OCI-LY1 (cell line): ENCODE measurements at regions not wholly inside any gene's neighbourhood (a gene's known extent, or its start where the extent isn't known, plus 50 kb on each side); places are given as distances from the start of the nearest gene placed in this dataset.

ENCODE experiments used
- H2AFZ ChIP-seq: fragments of 200-600 bp; sonication (generic), shearing (Covaris generic); 2 replicates; pipeline ENCODE4 v1.6.0; 2014; ENCODE audit warnings: antibody characterized with exemption, mild to moderate bottlenecking, low read length
- H3F3A ChIP-seq: fragments of 200-600 bp; sonication (generic), shearing (Covaris generic); 2 replicates; pipeline ENCODE4 v1.6.0; 2014; ENCODE audit warnings: mild to moderate bottlenecking, antibody characterized with exemption, low read length, moderate library complexity; ENCODE audit not compliant: insufficient read depth
- H3K27ac ChIP-seq: fragments of 200-600 bp; sonication (generic); 2 replicates; pipeline ENCODE4 v1.5.1; 2014; ENCODE audit warnings: low read length, mixed run types, mild to moderate bottlenecking, low read depth; ENCODE audit not compliant: poor library complexity, severe bottlenecking
- H3K27me3 ChIP-seq: fragments of 200-600 bp; sonication (generic); 2 replicates; pipeline ENCODE4 v1.6.0; 2014; ENCODE audit warnings: antibody characterized with exemption, mild to moderate bottlenecking, low read length, moderate library complexity; ENCODE audit not compliant: insufficient read depth
- H3K36me3 ChIP-seq: fragments of 200-600 bp; sonication (generic); 2 replicates; pipeline ENCODE4 v1.6.1; 2014; ENCODE audit warnings: mild to moderate bottlenecking, antibody characterized with exemption, low read length, moderate library complexity, mixed read lengths; ENCODE audit not compliant: insufficient read depth
- H3K4me1 ChIP-seq: fragments of 200-600 bp; sonication (generic); 2 replicates; pipeline ENCODE4 v1.5.1; 2014; ENCODE audit warnings: mild to moderate bottlenecking, low read length, moderate library complexity; ENCODE audit not compliant: insufficient read depth, severe bottlenecking
- H3K4me2 ChIP-seq: fragments of 200-600 bp; sonication (generic), shearing (Covaris generic); 2 replicates; pipeline ENCODE4 v1.6.1; 2014; ENCODE audit warnings: low read length
- H3K4me3 ChIP-seq: fragments of 200-600 bp; sonication (generic); 2 replicates; pipeline ENCODE4 v1.5.1; 2014; ENCODE audit warnings: low read length, low read depth, mild to moderate bottlenecking, mixed read lengths; ENCODE audit not compliant: poor library complexity, severe bottlenecking
- H3K79me2 ChIP-seq: fragments of 200-600 bp; shearing (Covaris generic); 2 replicates; pipeline ENCODE4 v1.6.1; 2016; ENCODE audit warnings: mixed run types, low read length, mixed read lengths; ENCODE audit not compliant: insufficient read depth
- H3K9ac ChIP-seq: fragments of 200-600 bp; sonication (generic), shearing (Covaris generic); 2 replicates; pipeline ENCODE4 v1.6.1; 2014; ENCODE audit warnings: mild to moderate bottlenecking, low read length, mixed read lengths
- H3K9me2 ChIP-seq: fragments of 200-600 bp; sonication (generic), shearing (Covaris generic); 2 replicates; pipeline ENCODE4 v1.6.1; 2014; ENCODE audit warnings: low read depth, mild to moderate bottlenecking, low read length, mixed read lengths
- H3K9me3 ChIP-seq: fragments of 200-600 bp; shearing (Covaris generic); 2 replicates; pipeline ENCODE4 v1.6.1; 2014; ENCODE audit warnings: low read length, mixed read lengths
- H4K20me1 ChIP-seq: fragments of 200-600 bp; sonication (generic), shearing (Covaris generic); 2 replicates; pipeline ENCODE4 v1.6.0; 2016; ENCODE audit warnings: mild to moderate bottlenecking, low read length; ENCODE audit not compliant: insufficient read depth
- EZH2 ChIP-seq: fragments of 200-600 bp; sonication (generic), shearing (Covaris generic); IDR thresholded peaks from 2 replicates; pipeline ENCODE4 v1.8.0; 2017; ENCODE audit warnings: borderline replicate concordance, mixed run types, mild to moderate bottlenecking, antibody characterized with exemption, low read length, moderate library complexity, mixed read lengths
- TF ChIP-seq, protein P1 (sequence below): fragments of 200-600 bp; sonication (generic), shearing (Covaris generic); IDR thresholded peaks from 2 replicates; pipeline ENCODE4 v1.5.1; 2017; ENCODE audit warnings: mild to moderate bottlenecking, antibody characterized with exemption, low read length, moderate library complexity, mixed read lengths

DNA sequence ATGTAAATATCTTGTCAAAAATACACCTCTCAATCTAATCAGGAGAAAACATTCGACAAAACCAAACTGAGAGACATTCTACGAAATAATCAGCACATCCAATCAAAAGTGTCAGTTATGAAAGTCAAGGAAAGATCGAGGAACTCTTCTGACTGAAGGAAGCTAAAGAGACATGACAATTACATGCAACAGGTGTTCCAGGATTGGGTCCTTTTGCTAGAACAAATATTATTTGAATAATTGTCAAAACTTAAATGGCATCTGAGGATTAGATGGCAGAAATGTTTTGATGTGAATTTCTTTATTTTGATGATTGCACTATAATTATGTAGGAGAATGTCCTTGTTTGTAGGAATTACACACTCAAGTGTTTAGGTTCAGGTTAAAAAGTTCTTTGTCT is 124.1 kb upstream of the HES1 start:
- no peak overlapping the region for H2AFZ ChIP-seq
- no peaks in the 10 kb centered on the region for H4K20me1 ChIP-seq
- H3K9ac ChIP-seq = no peak overlapping the region
- no peak overlapping the region for H3K4me3 ChIP-seq
- no peaks in the 10 kb centered on the region for H3K9me3 ChIP-seq
- no peaks in the 10 kb centered on the region for H3K79me2 ChIP-seq
- H3K9me2 ChIP-seq = no peaks in the 10 kb centered on the region
- no peak overlapping the region for H3K4me2 ChIP-seq
- H3F3A ChIP-seq = no peaks in the 10 kb centered on the region
- H3K27me3 ChIP-seq = peaks cover 4% of the 10 kb centered on the region; the same call in 1 of the 2 replicates
- no peak for TF ChIP-seq EZH2
- TF ChIP-seq, protein P1, sequence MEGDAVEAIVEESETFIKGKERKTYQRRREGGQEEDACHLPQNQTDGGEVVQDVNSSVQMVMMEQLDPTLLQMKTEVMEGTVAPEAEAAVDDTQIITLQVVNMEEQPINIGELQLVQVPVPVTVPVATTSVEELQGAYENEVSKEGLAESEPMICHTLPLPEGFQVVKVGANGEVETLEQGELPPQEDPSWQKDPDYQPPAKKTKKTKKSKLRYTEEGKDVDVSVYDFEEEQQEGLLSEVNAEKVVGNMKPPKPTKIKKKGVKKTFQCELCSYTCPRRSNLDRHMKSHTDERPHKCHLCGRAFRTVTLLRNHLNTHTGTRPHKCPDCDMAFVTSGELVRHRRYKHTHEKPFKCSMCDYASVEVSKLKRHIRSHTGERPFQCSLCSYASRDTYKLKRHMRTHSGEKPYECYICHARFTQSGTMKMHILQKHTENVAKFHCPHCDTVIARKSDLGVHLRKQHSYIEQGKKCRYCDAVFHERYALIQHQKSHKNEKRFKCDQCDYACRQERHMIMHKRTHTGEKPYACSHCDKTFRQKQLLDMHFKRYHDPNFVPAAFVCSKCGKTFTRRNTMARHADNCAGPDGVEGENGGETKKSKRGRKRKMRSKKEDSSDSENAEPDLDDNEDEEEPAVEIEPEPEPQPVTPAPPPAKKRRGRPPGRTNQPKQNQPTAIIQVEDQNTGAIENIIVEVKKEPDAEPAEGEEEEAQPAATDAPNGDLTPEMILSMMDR = no peak
- no peak overlapping the region for H3K27ac ChIP-seq
- no peaks in the 10 kb centered on the region for H3K4me1 ChIP-seq
- no peaks in the 10 kb centered on the region for H3K36me3 ChIP-seq

DNA sequence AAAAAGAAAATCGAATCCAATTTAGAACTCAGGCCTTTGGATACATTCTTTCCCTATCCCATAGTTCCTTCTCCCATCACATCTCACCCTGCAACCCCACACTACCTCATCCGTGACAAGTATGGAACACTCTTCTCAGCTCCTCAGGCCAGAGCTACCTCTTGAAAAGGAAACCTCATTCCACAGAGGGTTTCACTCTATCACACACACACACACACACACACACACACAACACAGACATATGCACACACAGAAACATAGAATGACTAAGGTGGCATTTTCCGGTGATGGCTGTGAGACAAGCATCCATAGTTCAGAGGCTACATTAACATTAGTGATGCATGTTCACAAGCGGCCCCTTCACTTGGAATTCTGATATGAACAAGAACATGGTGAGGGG is 122.0 kb upstream of the HES1 start:
- Histone ChIP-seq H3K9me3 (no peaks in the 10 kb centered on the region), H3K9ac (no peak overlapping the region), H3F3A (no peaks in the 10 kb centered on the region), H3K27me3 (no peaks in the 10 kb centered on the region), H3K27ac (no peak overlapping the region), H3K4me3 (no peak overlapping the region), H4K20me1 (no peaks in the 10 kb centered on the region), H3K4me2 (no peak overlapping the region), H3K79me2 (no peaks in the 10 kb centered on the region), H3K4me1 (no peaks in the 10 kb centered on the region), H2AFZ (no peak overlapping the region), H3K36me3 (no peaks in the 10 kb centered on the region), H3K9me2 (no peaks in the 10 kb centered on the region)
- no peak for TF ChIP-seq EZH2
- TF ChIP-seq, protein P1 = no peak

DNA sequence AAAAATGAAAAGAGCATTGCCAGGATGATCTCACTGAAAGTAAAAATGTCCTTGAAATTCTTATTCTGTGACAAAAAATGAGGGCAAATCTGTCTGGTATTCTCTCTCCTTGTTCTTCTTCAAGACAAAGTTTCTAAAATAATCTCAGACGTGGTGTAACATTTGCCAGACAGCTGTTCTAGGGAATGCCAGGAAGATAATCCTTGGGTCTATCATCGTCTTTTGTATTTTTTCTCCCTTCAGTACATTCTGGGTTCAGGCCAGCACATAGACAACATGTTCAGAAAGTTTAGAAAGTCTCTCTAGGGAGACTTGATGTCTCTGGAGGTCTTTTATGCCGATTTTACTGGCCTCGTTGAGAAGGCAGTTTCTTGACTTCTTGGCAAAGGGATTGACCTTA is 121.2 kb upstream of the HES1 start:
- Histone ChIP-seq H3K9me3 (no peaks in the 10 kb centered on the region), H3K4me3 (no peak overlapping the region), H4K20me1 (no peaks in the 10 kb centered on the region), H2AFZ (no peak overlapping the region), H3K27ac (no peak overlapping the region), H3K79me2 (no peaks in the 10 kb centered on the region), H3K4me1 (no peaks in the 10 kb centered on the region), H3K9me2 (no peaks in the 10 kb centered on the region), H3K27me3 (no peaks in the 10 kb centered on the region), H3F3A (no peaks in the 10 kb centered on the region), H3K9ac (no peak overlapping the region), H3K4me2 (no peak overlapping the region), H3K36me3 (no peaks in the 10 kb centered on the region)
- no peak for TF ChIP-seq EZH2
- TF ChIP-seq, protein P1 = no peak
